PC-9 (cell line): ENCODE measurements at regions not wholly inside any gene's neighbourhood (a gene's known extent, or its start where the extent isn't known, plus 50 kb on each side); places are given as distances from the start of the nearest gene placed in this dataset.

ENCODE experiments used
- EZH2 ChIP-seq: fragments of 200-600 bp; sonication (generic); IDR thresholded peaks from 2 replicates; pipeline ENCODE4 v1.8.0; 2017; ENCODE audit warnings: antibody characterized with exemption, low read depth
- TF ChIP-seq, protein P1 (sequence below): fragments of 200-600 bp; sonication (generic); conservative IDR thresholded peaks from 2 replicates; pipeline ENCODE4 v1.6.1; 2017; ENCODE audit warnings: mixed run types, antibody characterized with exemption, mild to moderate bottlenecking, moderate library complexity

DNA sequence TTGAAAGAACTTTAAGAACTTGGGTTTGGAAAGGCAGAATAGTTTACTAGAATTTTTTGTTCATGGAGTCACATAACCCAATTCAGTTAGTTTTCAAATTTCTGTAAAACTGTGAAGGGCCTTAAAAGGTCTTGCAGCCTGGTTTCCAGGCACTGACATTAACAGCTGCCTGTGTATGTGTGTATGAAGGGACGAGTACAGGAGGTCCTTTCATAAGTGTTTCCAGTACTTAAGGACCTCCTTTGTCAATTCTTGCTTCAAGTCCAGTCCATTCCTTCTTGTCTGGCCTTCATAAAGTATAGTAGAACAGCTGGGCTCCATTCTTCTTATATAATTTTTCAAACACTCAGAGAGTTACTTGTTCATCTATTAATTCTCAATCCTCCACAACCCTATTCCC is 136.5 kb downstream of the NR4A2 start:
- TF ChIP-seq, protein P1, sequence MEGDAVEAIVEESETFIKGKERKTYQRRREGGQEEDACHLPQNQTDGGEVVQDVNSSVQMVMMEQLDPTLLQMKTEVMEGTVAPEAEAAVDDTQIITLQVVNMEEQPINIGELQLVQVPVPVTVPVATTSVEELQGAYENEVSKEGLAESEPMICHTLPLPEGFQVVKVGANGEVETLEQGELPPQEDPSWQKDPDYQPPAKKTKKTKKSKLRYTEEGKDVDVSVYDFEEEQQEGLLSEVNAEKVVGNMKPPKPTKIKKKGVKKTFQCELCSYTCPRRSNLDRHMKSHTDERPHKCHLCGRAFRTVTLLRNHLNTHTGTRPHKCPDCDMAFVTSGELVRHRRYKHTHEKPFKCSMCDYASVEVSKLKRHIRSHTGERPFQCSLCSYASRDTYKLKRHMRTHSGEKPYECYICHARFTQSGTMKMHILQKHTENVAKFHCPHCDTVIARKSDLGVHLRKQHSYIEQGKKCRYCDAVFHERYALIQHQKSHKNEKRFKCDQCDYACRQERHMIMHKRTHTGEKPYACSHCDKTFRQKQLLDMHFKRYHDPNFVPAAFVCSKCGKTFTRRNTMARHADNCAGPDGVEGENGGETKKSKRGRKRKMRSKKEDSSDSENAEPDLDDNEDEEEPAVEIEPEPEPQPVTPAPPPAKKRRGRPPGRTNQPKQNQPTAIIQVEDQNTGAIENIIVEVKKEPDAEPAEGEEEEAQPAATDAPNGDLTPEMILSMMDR = no peak
- TF ChIP-seq EZH2 = no peak
